H9 (cell line): ENCODE measurements at regions not wholly inside any gene's neighbourhood (a gene's known extent, or its start where the extent isn't known, plus 50 kb on each side); places are given as distances from the start of the nearest gene placed in this dataset.

ENCODE experiments used
- DNase-seq: peaks from one replicate; pipeline ENCODE4 v3.0.0-alpha.2; 2017
- H2AFZ ChIP-seq: one replicate; pipeline ENCODE4 v1.6.1; 2013; ENCODE audit warnings: mild to moderate bottlenecking, low read length, control low read depth, moderate library complexity
- H2AK5ac ChIP-seq: 2 replicates; pipeline ENCODE4 v1.6.1; 2013; ENCODE audit warnings: low read length, control low read depth, mixed read lengths; ENCODE audit not compliant: insufficient read length
- H2BK120ac ChIP-seq: one replicate; pipeline ENCODE4 v1.6.1; 2013; ENCODE audit warnings: low read depth, mild to moderate bottlenecking, low read length, control low read depth, inconsistent platforms; ENCODE audit not compliant: poor library complexity, severe bottlenecking
- H2BK12ac ChIP-seq: 2 replicates; pipeline ENCODE4 v1.6.1; 2013; ENCODE audit warnings: low read length, control low read depth, mixed read lengths, low read depth; ENCODE audit not compliant: insufficient read length
- H2BK15ac ChIP-seq: 2 replicates; pipeline ENCODE4 v1.6.1; 2013; ENCODE audit warnings: low read depth, low read length, control low read depth
- H2BK20ac ChIP-seq: one replicate; pipeline ENCODE4 v1.6.1; 2013; ENCODE audit warnings: low read depth, mild to moderate bottlenecking, low read length, control low read depth, inconsistent platforms; ENCODE audit not compliant: poor library complexity, severe bottlenecking
- H2BK5ac ChIP-seq: 2 replicates; pipeline ENCODE4 v1.6.1; 2013; ENCODE audit warnings: low read length, control low read depth, mixed read lengths; ENCODE audit not compliant: insufficient read length
- H3K14ac ChIP-seq: 2 replicates; pipeline ENCODE4 v1.6.1; 2013; ENCODE audit warnings: low read length, control low read depth; ENCODE audit not compliant: insufficient read depth
- H3K18ac ChIP-seq: 2 replicates; pipeline ENCODE4 v1.6.1; 2013; ENCODE audit warnings: low read depth, mild to moderate bottlenecking, mixed read lengths, low read length, control low read depth; ENCODE audit not compliant: insufficient read length
- H3K23ac ChIP-seq: 2 replicates; pipeline ENCODE4 v1.6.1; 2013; ENCODE audit warnings: low read length, control low read depth, mixed read lengths, low read depth; ENCODE audit not compliant: insufficient read length
- H3K23me2 ChIP-seq: 2 replicates; pipeline ENCODE4 v1.6.1; 2013; ENCODE audit warnings: low read depth, mild to moderate bottlenecking, mixed read lengths, low read length, control low read depth; ENCODE audit not compliant: insufficient read length, poor library complexity, severe bottlenecking
- H3K27ac ChIP-seq: 2 replicates; pipeline ENCODE4 v1.5.1; 2013; ENCODE audit warnings: low read length, control low read depth, mixed read lengths, low read depth; ENCODE audit not compliant: insufficient read length
- H3K27me3 ChIP-seq: 2 replicates; pipeline ENCODE4 v1.6.1; 2013; ENCODE audit warnings: low read length, control low read depth, inconsistent platforms; ENCODE audit not compliant: insufficient read depth
- H3K4ac ChIP-seq: 2 replicates; pipeline ENCODE4 v1.6.1; 2013; ENCODE audit warnings: low read depth, mild to moderate bottlenecking, control low read depth, inconsistent platforms, low read length, moderate library complexity
- H3K4me1 ChIP-seq: 2 replicates; pipeline ENCODE4 v1.6.1; 2013; ENCODE audit warnings: low read length, control low read depth, inconsistent platforms; ENCODE audit not compliant: insufficient read depth
- H3K4me2 ChIP-seq: 2 replicates; pipeline ENCODE4 v1.6.1; 2013; ENCODE audit warnings: low read length, control low read depth, mixed read lengths; ENCODE audit not compliant: insufficient read length, insufficient read depth
- H3K56ac ChIP-seq: 2 replicates; pipeline ENCODE4 v1.6.1; 2013; ENCODE audit warnings: low read depth, mild to moderate bottlenecking, mixed read lengths, low read length, control low read depth; ENCODE audit not compliant: insufficient read length
- H3K79me1 ChIP-seq: 2 replicates; pipeline ENCODE4 v1.6.1; 2013; ENCODE audit warnings: low read depth, mild to moderate bottlenecking, moderate library complexity, low read length, control low read depth, inconsistent platforms; ENCODE audit not compliant: insufficient read depth, poor library complexity, severe bottlenecking
- H3K79me2 ChIP-seq: 2 replicates; pipeline ENCODE4 v1.6.1; 2013; ENCODE audit warnings: low read length, control low read depth, inconsistent platforms; ENCODE audit not compliant: insufficient read depth
- H3K9ac ChIP-seq: 2 replicates; pipeline ENCODE4 v1.6.1; 2013; ENCODE audit warnings: low read length, control low read depth, mixed read lengths; ENCODE audit not compliant: insufficient read length; ENCODE audit errors: extremely low read depth
- H3K9me3 ChIP-seq: one replicate; pipeline ENCODE4 v1.6.1; 2013; ENCODE audit warnings: low read depth, low read length, inconsistent platforms; ENCODE audit not compliant: control insufficient read depth
- H3T11ph ChIP-seq: one replicate; pipeline ENCODE4 v1.6.1; 2013; ENCODE audit warnings: mild to moderate bottlenecking, low read length, control low read depth, inconsistent platforms
- H4K20me1 ChIP-seq: one replicate; pipeline ENCODE4 v1.6.1; 2013; ENCODE audit not compliant: control insufficient read depth, insufficient read length, insufficient read depth
- H4K5ac ChIP-seq: 2 replicates; pipeline ENCODE4 v1.6.1; 2013; ENCODE audit warnings: low read depth, mild to moderate bottlenecking, mixed read lengths, low read length, control low read depth; ENCODE audit not compliant: insufficient read length
- H4K8ac ChIP-seq: replicated peaks from 2 replicates; pipeline ENCODE4 v1.6.1; 2013; ENCODE audit warnings: low read length, control low read depth, mixed read lengths, low read depth; ENCODE audit not compliant: insufficient read length
- H4K91ac ChIP-seq: 2 replicates; pipeline ENCODE4 v1.6.1; 2013; ENCODE audit warnings: low read depth, mild to moderate bottlenecking, moderate library complexity, mixed read lengths, low read length, control low read depth; ENCODE audit not compliant: insufficient read length
- H3K27ac Mint-ChIP-seq, 3 experiments: 2 replicates in 2 of 3; 3 replicates in 1 of 3; pipeline ENCODE4 v1.8.0; 2020 to 2021; ENCODE audit warnings: mixed read lengths in 3 of 3, mild to moderate bottlenecking in 1 of 3, moderate library complexity in 1 of 3
- H3K27me3 Mint-ChIP-seq: 2 replicates; pipeline ENCODE4 v1.8.0; 2021; ENCODE audit warnings: low read depth, mild to moderate bottlenecking, moderate library complexity, mixed read lengths
- H3K36me3 Mint-ChIP-seq, 3 experiments: 2 replicates in 2 of 3; 3 replicates in 1 of 3; pipeline ENCODE4 v1.8.0; 2020 to 2021; ENCODE audit warnings: low read depth in 3 of 3, mixed read lengths in 3 of 3; ENCODE audit not compliant: insufficient read depth in 1 of 3
- H3K4me1 Mint-ChIP-seq, 2 experiments: 2 replicates each; pipeline ENCODE4 v1.8.0; 2020; ENCODE audit warnings: mixed read lengths in 2 of 2
- H3K4me3 Mint-ChIP-seq, 2 experiments: 2 replicates in 1 of 2; 3 replicates in 1 of 2; pipeline ENCODE4 v1.8.0; 2020 to 2021; ENCODE audit warnings: mild to moderate bottlenecking in 2 of 2, mixed read lengths in 2 of 2, moderate library complexity in 1 of 2
- H3K9me3 Mint-ChIP-seq, 2 experiments: 2 replicates in 1 of 2; 3 replicates in 1 of 2; pipeline ENCODE4 v1.8.0; 2020; ENCODE audit warnings: mild to moderate bottlenecking in 2 of 2, mixed read lengths in 2 of 2, moderate library complexity in 1 of 2
- WGBS: extraction: QIAGEN DNeasy Blood & Tissue Kit; methylation state at CpG from one replicate; pipeline ENCODE4 v1.1.7; 2013; ENCODE audit warnings: missing lambda C conversion rate, low lambda C conversion rate, mixed read lengths; ENCODE audit not compliant: insufficient read length; ENCODE audit errors: extremely low coverage; 5-methylcytosine and 5-hydroxymethylcytosine counted together
- TF ChIP-seq, protein P1 (sequence below): fragments of 200-600 bp; sonication (generic); conservative IDR thresholded peaks from 3 replicates; pipeline ENCODE4 v1.8.0; 2021; ENCODE audit warnings: antibody characterized with exemption, mild to moderate bottlenecking

DNA sequence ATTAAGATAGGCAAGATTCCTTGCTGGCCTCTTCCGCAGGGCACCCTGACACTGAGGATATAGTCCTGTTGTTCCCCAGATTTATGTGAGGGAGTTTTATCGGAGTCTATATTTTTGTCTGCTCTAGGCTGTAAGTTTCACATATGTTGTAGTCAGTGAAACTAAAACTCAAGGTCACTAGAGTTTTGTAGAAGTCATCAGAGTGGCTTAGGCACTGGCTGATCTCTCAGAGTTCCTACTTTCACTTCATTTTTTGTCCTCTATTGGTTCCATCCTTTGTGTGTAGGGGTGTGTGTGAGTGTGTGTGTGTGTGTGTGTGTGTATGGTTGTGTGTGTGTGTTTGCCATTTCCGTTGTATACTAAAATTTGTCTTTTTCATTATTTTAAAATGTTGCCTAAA is 577.5 kb downstream of the IQCM start:
- Histone ChIP-seq H2BK120ac (no peak overlapping the region), H4K20me1 (no peaks in the 10 kb centered on the region), H3K23me2 (no peaks in the 10 kb centered on the region), H4K5ac (no peak overlapping the region), H3K79me2 (no peaks in the 10 kb centered on the region), H3T11ph (no peak overlapping the region), H2BK5ac (no peak overlapping the region), H3K14ac (no peak overlapping the region), H3K23ac (no peak overlapping the region), H3K4me1 (no peaks in the 10 kb centered on the region), H3K4ac (no peak overlapping the region), H3K18ac (no peak overlapping the region), H3K9me3 (no peaks in the 10 kb centered on the region), H2AK5ac (no peak overlapping the region), H3K79me1 (no peaks in the 10 kb centered on the region), H4K8ac (no peak overlapping the region), H3K9ac (no peak overlapping the region), H2BK20ac (no peak overlapping the region), H3K56ac (no peak overlapping the region), H3K27me3 (no peaks in the 10 kb centered on the region), H2AFZ (no peak overlapping the region), H4K91ac (no peak overlapping the region), H2BK15ac (no peak overlapping the region), H3K4me2 (no peak overlapping the region), H2BK12ac (no peak overlapping the region), H3K27ac (no peak overlapping the region)
- TF ChIP-seq, protein P1, sequence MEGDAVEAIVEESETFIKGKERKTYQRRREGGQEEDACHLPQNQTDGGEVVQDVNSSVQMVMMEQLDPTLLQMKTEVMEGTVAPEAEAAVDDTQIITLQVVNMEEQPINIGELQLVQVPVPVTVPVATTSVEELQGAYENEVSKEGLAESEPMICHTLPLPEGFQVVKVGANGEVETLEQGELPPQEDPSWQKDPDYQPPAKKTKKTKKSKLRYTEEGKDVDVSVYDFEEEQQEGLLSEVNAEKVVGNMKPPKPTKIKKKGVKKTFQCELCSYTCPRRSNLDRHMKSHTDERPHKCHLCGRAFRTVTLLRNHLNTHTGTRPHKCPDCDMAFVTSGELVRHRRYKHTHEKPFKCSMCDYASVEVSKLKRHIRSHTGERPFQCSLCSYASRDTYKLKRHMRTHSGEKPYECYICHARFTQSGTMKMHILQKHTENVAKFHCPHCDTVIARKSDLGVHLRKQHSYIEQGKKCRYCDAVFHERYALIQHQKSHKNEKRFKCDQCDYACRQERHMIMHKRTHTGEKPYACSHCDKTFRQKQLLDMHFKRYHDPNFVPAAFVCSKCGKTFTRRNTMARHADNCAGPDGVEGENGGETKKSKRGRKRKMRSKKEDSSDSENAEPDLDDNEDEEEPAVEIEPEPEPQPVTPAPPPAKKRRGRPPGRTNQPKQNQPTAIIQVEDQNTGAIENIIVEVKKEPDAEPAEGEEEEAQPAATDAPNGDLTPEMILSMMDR: no peak
- peaks cover 0 to 2% (median 0%) of the 10 kb centered on the region in 3 experiments; a peak in 3 of 7 replicates for H3K36me3 Mint-ChIP-seq
- no peaks in the 10 kb centered on the region for H3K27me3 Mint-ChIP-seq
- WGBS: no CpG with 5 or more reads among the region's 3 CpGs
- H3K4me1 Mint-ChIP-seq: no peaks in the 10 kb centered on the region
- H3K9me3 Mint-ChIP-seq: peaks cover 4 to 6% of the 10 kb centered on the region in 2 experiments; a peak in 3 of 5 replicates
- no peak for DNase-seq
- no peak overlapping the region for H3K27ac Mint-ChIP-seq
- H3K4me3 Mint-ChIP-seq: no peak overlapping the region
